Right cardiac atrium (tissue), 5 donors: ENCODE measurements at regions not wholly inside any gene's neighbourhood (a gene's known extent, or its start where the extent isn't known, plus 50 kb on each side); places are given as distances from the start of the nearest gene placed in this dataset.

Experiments
- ATAC-seq, 2 donors: fragments of 200-7000 bp; cut with Tn5 transposase; one replicate each; pipeline versions ENCODE4 v1.8.0 to v1.9.1; 2020; ENCODE audit warnings: moderate library complexity in 2 of 2, mild to moderate bottlenecking in 1 of 2
- DNase-seq, 3 donors: peaks; one replicate each; pipeline ENCODE4 v3.0.0-alpha.2; 2020
- H3K27ac ChIP-seq: one replicate; pipeline ENCODE4 v1.5.1; 2013; ENCODE audit warnings: mild to moderate bottlenecking, low read length, control low read depth, moderate library complexity
- H3K27me3 ChIP-seq: one replicate; pipeline ENCODE4 v1.6.1; 2013; ENCODE audit not compliant: control insufficient read depth, insufficient read depth
- H3K4me1 ChIP-seq: one replicate; pipeline ENCODE4 v1.6.1; 2013; ENCODE audit warnings: low read length; ENCODE audit not compliant: control insufficient read depth, insufficient read depth
- H3K4me3 ChIP-seq: one replicate; pipeline ENCODE4 v1.5.1; 2013; ENCODE audit warnings: low read length, control low read depth
- H3K9me3 ChIP-seq: one replicate; pipeline ENCODE4 v1.6.1; 2013; ENCODE audit warnings: low read length; ENCODE audit not compliant: control insufficient read depth
- WGBS: extraction: QIAGEN DNeasy Blood & Tissue Kit; methylation state at CpG from one replicate; pipeline ENCODE4 v1.1.7; 2013; 5-methylcytosine and 5-hydroxymethylcytosine counted together
- intact Hi-C, 4 donors: fragments of 100-400 bp; cut with DNase I; formaldehyde crosslinking; loops; one replicate each; pipeline versions ENCODE4 v1.11.0 to v1.14.0; 2022 to 2023
- donor health status: healthy with polysubstance abuse.
- donor health status: DM: no; HTN: yes; CAD: no.
- donor health status: DM: no; HTN: no; CAD: no.
- donor health status: DM: no; HTN: yes; CAD: no; lungs with severe emphysema.
- donor health status: DM: yes; HTN: yes; CAD: no.

DNA sequence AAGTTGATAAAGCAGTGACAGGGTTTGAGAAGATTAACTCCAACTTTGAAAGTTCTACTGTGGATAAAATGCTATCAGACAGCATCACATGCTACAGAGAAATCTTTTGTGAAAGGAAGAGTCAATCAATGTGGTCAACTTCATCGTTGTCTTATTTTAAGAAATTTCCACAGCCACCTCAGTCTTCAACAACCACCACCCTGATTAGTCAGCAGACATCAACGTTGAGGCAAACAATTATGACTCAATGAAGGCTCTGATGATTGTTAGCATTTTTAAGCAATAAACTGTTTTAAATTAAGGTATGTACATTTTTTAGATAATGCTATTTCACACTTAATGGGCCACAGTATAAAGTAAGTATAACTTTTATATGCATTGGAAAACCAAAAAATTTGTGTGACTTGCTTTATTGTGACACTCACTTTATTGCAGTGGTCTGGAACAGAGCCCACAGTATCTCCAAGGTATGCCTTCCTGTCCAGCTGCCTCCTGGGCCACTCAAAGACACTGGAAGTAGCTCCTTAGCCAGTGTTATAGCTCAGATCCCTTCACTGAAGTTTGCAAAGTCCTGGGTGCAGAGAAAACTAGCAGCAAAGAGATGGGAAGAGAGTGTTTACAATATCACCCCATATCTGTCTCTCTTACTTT, 293.1 kb downstream of the ARHGAP12 start:
- no peak for DNase-seq
- H3K9me3 ChIP-seq = no peaks in the 10 kb centered on the region
- no peak overlapping the region for H3K4me3 ChIP-seq
- 65% methylated on average over 2 of the region's 2 CpGs for WGBS
- no peak overlapping the region for H3K27ac ChIP-seq
- no peak for ATAC-seq
- no peaks in the 10 kb centered on the region for H3K27me3 ChIP-seq
- intact Hi-C loops = no loop called here
- H3K4me1 ChIP-seq = peaks cover 3% of the 10 kb centered on the region

- no peak overlapping the region for H3K4me3 ChIP-seq
- H3K9me3 ChIP-seq = no peaks in the 10 kb centered on the region
- intact Hi-C loops = no loop called here
- 56% methylated on average over 1 of the region's 1 CpG for WGBS
- no peak overlapping the region for H3K27ac ChIP-seq
- H3K4me1 ChIP-seq = peaks cover 3% of the 10 kb centered on the region
- no peak for ATAC-seq
- no peaks in the 10 kb centered on the region for H3K27me3 ChIP-seq
- no peak for DNase-seq
Observed at GRCh38 chr10:31635009-31635408, 293.6 kb downstream of the ARHGAP12 start.

DNA sequence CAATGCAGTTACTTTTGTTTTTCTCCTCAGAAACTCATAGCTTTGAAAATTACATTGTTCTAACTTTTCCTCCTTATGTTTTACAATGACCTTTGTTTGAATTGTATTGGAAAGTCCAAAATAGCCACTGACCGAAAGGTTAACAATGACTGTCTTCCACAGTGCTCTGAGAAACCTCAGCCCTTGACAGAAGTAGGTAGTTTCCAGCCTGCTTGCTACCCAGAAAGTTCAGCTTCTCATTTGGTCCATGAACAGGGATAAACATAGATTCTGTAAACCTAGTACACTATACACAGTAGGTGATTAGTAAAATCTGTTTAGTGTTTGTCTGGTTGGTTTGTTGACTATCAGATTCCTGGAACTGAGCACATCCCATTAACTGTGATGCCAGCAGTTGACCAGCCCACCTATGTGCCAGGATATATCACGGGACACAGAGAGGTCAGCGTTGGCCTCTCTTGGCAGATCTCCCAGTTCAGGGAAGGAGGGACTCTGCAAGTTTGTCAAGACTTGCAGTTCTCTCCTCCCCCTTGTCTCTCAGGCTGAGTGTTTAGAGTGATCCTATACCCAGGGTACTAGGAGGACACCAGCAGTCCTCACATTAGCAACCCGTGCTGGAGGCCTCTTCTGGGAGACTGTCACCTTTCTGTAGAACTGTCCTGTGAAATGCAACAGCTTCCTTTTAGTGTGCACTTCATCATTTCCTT, 297.6 kb downstream of the ARHGAP12 start:
- DNase-seq (peak in 2 of 3 donors; percentile 48 to 57), ATAC-seq (peak; percentile 71 to 84)
- intact Hi-C loops = no loop called here
- Histone ChIP-seq H3K4me1 (peaks cover 3% of the 10 kb centered on the region), H3K27ac (peak overlapping the region; percentile 87), H3K9me3 (no peaks in the 10 kb centered on the region), H3K27me3 (no peaks in the 10 kb centered on the region), H3K4me3 (no peak overlapping the region)
- 46% methylated on average over 4 of the region's 4 CpGs for WGBS

DNA sequence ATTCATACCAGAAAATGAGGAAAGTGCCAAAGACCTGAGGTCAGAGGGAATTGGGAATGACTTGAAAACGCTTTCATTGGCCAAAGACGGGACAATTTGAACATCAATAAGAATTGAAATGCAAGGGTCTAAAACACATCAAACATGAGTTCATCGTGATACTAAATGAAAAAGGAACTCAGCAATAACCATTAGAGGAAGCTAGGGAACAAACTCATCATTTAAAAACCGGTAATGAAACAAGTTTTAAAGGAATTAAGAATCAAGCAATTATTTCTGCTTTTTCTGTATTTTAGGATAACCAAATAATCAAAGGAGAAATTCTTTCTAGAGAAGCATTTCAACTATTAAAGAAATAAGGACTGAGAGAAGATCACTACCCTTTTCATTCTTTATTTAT, 303.1 kb downstream of the ARHGAP12 start:
- Histone ChIP-seq H3K9me3 (no peaks in the 10 kb centered on the region), H3K4me1 (no peaks in the 10 kb centered on the region), H3K4me3 (no peak overlapping the region), H3K27me3 (no peaks in the 10 kb centered on the region), H3K27ac (no peak overlapping the region)
- WGBS = 92% methylated on average over 4 of the region's 4 CpGs
- intact Hi-C loops = no loop called here
- ATAC-seq (no peak), DNase-seq (no peak)

GRCh38 chr10:31624611-31625010, 304.0 kb downstream of the ARHGAP12 start:
- no peaks in the 10 kb centered on the region for H3K9me3 ChIP-seq
- H3K27ac ChIP-seq = no peak overlapping the region
- ATAC-seq (no peak), DNase-seq (no peak)
- intact Hi-C loops = no loop called here
- no peak overlapping the region for H3K4me3 ChIP-seq
- H3K27me3 ChIP-seq = no peaks in the 10 kb centered on the region
- peaks cover 5% of the 10 kb centered on the region for H3K4me1 ChIP-seq

DNA sequence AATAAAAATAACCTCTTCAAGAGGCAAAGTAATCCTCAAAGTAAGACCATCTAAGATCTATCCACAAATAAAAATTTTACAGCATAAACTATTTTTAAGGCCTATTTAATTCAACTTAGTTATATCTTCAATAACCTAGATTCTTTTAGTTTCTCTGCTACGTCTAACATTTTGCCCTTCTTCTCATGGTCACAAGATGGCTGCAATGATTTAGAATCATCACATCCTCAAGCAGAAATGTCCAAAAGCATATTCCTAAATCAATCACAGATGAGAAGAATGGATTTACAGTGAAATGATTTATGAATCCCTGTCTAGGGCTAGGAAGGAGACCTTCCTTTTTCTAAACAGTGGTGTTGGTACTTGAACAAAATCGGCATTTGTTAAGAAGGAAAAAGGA, 304.7 kb downstream of the ARHGAP12 start:
- Histone ChIP-seq H3K9me3 (no peaks in the 10 kb centered on the region), H3K4me3 (no peak overlapping the region), H3K4me1 (peaks cover 5% of the 10 kb centered on the region), H3K27ac (no peak overlapping the region), H3K27me3 (no peaks in the 10 kb centered on the region)
- intact Hi-C loops = no loop called here
- DNase-seq = no peak
- ATAC-seq = no peak
- WGBS = 79% methylated on average over 2 of the region's 2 CpGs

- H3K27ac ChIP-seq = no peak overlapping the region
- DNase-seq (peak in 1 of 3 donors; percentile 62), ATAC-seq (peak; percentile 53 to 54)
- WGBS = 37% methylated on average over 3 of the region's 3 CpGs
- H3K9me3 ChIP-seq = no peaks in the 10 kb centered on the region
- no peaks in the 10 kb centered on the region for H3K27me3 ChIP-seq
- no peak overlapping the region for H3K4me3 ChIP-seq
- intact Hi-C loops = no loop called here
- peaks cover 5% of the 10 kb centered on the region for H3K4me1 ChIP-seq
Observed at GRCh38 chr10:31623466-31623865, 304.4 kb downstream of the ZEB1 start.

DNA sequence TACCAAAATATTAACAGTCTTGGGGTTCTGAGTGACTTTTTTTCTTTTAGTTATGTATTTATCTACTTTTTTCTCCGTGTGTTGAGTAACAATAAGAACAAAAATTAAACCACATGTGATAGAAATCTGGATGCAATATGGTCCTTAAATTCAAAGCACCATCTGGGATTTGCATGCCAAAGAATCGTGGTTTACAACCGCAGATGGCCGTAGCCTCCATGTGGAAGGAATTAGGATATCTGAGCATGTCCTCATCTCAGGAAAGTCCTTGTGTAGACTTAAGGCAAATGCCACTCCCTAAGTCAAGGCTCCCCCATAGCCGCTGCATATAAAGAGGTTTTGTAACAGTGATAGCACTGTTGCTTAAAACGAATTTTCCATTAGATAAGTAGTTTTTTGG, 304.0 kb downstream of the ZEB1 start:
- no peak for DNase-seq
- 61% methylated on average over 6 of the region's 6 CpGs for WGBS
- peaks cover 5% of the 10 kb centered on the region for H3K4me1 ChIP-seq

DNA sequence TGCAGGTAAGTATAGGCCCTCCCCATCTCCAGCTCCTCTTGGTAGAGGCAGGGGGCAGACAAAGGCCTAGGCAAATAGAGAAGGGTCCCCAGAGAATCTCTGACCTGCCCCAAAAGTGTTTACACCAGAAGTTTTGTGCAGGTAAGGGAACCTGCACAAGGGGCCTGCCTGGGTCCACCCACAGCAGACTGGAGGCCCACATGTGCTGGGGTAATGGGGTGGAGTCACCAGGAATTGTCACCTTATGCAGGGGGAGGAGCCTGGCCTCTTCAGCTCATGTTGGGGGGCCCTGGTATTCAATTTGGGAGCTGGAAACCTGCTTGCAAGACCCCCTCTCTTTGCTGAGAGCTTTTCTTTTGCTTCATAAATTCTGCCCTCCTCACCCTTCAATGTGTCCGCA, 302.7 kb downstream of the ZEB1 start:
- DNase-seq (no peak), ATAC-seq (no peak)
- Histone ChIP-seq H3K9me3 (no peaks in the 10 kb centered on the region), H3K4me1 (peaks cover 5% of the 10 kb centered on the region), H3K27me3 (no peaks in the 10 kb centered on the region), H3K27ac (no peak overlapping the region), H3K4me3 (no peak overlapping the region)
- 96% methylated on average over 1 of the region's 1 CpG for WGBS
- intact Hi-C loops = no loop called here

More for the DNA sequence above, 304.0 kb downstream of the ZEB1 start:
- intact Hi-C loops = no loop called here
- H3K27me3 ChIP-seq = no peaks in the 10 kb centered on the region
- no peak overlapping the region for H3K4me3 ChIP-seq
- H3K27ac ChIP-seq = peak overlapping the region; percentile 45
- peak in 1 of 2 donors; percentile 29 for ATAC-seq
- H3K9me3 ChIP-seq = no peaks in the 10 kb centered on the region

DNA sequence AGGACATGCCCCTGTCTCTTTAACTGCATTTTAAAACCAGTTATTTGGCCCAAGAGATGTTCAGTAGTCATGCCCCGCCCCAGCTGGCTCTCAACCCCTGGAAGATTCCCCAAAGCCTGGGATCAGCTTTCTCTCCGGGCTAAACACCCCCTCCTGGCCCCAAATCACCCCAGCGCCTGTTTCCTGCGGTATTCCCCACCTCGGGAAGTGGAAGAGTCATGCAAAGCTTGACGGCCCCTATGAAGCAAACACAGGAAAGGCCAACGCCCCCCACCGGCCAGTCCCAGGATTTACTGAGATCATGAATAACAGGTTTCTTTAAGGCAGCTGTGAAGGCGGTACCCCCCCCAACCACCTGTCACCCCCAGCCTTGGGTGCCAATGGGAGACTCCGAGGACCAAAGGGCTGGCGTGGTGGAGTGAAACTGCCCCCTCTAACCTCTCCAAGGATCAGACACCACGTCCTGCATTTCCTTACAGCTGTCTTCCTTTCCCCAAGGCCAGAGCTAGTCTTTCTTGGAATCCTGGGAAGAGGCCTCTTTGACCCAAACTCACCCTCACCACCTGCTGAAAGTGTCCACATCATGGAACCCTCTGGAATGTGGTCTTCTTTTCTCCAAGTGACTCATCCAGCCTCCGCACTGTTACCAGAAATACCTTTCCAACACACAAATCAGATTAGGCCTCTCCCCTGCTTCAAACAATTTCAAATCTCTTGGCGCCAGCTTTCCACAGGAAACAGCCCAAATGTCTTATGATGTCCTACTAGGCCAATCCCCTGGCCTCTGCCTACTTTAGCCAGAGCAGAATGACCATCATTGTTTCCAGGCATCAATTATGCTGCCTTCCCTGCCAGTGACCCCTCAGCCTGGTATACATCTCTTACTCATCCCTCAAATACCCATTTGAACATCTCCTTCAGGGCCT, 301.5 kb downstream of the ZEB1 start:
- WGBS = 44% methylated on average over 14 of the region's 14 CpGs
- no peaks in the 10 kb centered on the region for H3K27me3 ChIP-seq
- peak overlapping the region; percentile 20 for H3K27ac ChIP-seq
- no peaks in the 10 kb centered on the region for H3K9me3 ChIP-seq
- intact Hi-C loops = no loop called here
- H3K4me1 ChIP-seq = peaks cover 5% of the 10 kb centered on the region
- H3K4me3 ChIP-seq = no peak overlapping the region
- ATAC-seq (peak; percentile 63 to 67), DNase-seq (peak; percentile 79 to 92 (median 91))

DNA sequence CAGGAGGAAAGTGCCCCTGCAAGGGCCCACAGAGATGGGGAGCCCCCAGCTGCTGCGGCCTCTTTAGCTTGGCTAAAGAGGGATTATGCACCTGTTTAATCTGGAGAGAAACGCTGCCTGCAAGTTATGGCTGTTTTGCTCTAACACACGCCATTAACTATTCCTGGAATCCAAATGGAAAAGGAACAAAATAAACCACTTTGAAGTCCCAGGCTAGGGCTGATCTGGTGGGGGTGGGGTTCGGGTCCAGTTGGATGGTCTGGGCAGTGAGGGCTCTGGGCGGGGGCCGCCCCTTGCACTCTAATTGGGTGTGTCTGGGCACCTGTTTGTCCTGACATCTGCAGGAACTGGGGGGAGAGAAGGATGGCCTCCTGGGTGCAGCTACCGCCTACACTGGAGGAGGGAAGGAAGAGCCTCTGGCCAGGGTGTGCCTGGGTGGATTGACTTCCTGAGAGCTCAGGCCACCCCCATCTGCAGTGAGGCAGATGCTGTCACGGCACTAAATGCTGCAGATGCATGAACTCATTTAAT, 300.6 kb downstream of the ZEB1 start:
- peaks cover 5% of the 10 kb centered on the region for H3K4me1 ChIP-seq
- ATAC-seq = peak; percentile 18 to 56
- peak overlapping the region; percentile 20 for H3K27ac ChIP-seq
- H3K27me3 ChIP-seq = no peaks in the 10 kb centered on the region
- no peak overlapping the region for H3K4me3 ChIP-seq
- WGBS = 52% methylated on average over 8 of the region's 8 CpGs
- intact Hi-C loops = no loop called here
- no peaks in the 10 kb centered on the region for H3K9me3 ChIP-seq
- DNase-seq = peak in 2 of 3 donors; percentile 62 to 71
